GM11168 (cell line): ENCODE measurements at regions not wholly inside any gene's neighbourhood (a gene's known extent, or its start where the extent isn't known, plus 50 kb on each side); places are given as distances from the start of the nearest gene placed in this dataset.

Source experiments
- in situ Hi-C: fragments of 300-500 bp; cut with MboI; formaldehyde crosslinking; loops from one replicate; pipeline ENCODE4 v1.12.0; 2022; ENCODE audit warnings: low sequenced_read_pairs; ENCODE audit not compliant: unreplicated experiment

DNA sequence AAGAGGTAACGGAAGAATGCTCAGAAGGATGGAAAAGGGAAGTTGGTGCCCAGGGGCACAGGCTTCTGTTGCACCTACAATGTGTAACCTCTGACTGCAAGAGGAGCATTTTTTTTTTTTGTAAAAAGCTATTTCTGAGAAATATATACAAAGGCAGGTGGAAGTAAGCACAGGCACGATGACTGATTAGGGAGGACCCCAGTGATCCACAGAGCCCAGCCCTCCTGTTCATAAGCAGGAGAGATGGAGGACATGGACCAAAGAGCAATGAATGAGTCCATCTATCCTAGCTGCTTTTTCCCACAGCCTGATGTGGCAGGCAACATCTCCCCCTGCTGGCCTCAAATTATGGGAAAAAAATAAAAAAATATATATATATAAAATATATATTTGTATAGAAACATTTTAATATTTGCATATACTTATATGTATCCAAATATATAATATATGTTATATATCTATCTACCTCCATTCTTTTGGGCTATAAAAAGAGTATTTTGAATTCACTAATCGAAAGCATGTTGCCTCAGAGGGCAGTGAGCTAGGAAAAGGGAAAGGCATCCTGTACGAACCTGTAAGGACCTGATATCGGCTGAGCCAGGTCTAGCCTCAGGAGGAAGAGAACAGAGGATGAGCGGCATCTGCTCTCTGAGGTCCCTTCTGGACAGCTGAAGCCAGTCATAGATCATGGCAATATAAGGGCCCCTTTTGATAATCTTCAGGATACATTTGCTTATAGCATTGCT lies 166.0 kb upstream of the STK17B start:
- in situ Hi-C loops: no loop called here

DNA sequence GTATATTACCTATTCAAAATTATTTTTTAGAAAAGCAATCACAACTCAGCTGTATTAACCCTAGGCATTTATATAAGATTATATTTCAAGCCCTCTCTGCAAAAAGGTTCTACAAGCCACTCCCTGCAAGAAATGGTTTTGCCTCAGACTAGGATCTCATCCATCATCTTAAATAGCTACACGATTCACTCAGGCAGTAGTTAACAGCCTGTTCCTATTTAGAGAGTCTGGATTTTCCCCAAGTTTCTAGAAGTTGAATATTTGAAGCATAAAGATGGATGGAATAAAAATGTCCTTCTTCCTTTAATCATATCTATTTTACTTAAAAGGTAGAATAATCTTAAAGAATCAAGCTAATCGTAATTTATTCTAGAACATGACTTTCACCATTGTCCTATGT lies 167.1 kb upstream of the STK17B start:
- in situ Hi-C loops: no loop called here

DNA sequence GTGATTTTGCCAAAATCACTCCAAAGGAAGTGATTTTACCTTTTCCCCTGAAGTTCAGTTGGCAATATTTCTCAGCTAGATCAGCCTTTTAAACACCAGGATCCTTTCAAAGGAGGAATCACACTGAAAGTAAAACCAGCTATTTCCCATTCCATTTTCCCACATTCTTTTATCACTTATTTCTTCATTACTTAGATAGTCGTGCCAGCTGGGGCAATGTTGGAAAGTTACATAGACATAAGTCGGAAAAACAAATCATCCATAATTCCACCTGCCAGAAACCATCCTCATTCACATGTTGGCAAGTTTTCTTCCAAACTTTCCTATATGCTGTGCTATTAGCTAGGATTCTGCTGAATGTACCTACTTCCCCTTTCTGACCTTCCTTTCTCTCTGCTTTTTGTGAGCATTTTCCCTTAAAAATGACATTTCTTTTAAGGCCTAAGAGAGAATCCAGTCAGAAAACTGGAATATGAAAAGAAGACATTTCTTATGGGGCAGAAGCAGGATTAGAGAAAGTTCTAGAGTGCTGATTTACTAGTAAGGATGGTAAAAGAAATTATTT lies 170.0 kb upstream of the STK17B start:
- in situ Hi-C loops: no loop called here

GRCh38 chr2:196344397-196344796 lies 173.0 kb upstream of the STK17B start:
- in situ Hi-C loops: no loop called here

DNA sequence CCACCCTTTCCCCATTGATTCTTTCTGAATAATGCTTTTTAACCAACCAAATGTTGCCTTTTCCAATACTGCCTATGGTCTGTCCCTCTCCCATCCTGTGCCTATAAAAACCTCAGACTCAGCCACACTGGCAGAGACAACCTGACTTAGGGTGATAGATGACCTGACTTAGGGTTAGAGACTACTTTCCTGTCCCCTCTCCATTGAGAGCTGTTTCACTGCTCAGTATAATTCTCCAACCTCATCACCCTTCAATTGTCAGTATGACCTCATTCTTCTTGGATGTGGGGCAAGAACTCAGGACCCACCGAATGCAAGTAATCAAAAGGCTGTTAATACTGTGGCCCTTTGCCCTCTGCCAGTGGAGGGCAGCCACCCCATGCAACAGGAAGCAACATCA lies 182.3 kb upstream of the STK17B start:
- in situ Hi-C loops: no loop called here

DNA sequence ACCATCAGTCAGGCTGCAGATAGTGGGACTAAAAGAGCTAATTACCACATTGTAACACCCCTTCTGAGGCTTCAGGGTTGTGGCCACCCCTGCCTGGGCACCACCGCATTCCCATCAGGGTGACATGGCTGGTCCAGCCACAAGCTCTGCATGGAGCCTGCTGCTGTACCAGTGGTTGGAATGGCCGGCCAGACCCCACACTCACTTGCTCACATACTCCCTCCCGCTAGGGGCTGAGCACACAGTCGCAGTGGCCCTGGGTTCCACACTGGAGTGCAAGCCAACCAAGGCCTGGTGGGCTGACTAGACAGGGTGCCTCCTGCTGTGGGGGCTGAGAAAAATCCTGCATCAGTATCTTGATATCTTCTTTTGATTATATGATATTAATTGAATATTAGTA lies 182.8 kb upstream of the STK17B start:
- in situ Hi-C loops: no loop called here

GRCh38 chr2:196356332-196356731 lies 185.0 kb upstream of the STK17B start:
- in situ Hi-C loops: no loop called here

GRCh38 chr2:196360650-196361049 lies 189.3 kb upstream of the STK17B start:
- in situ Hi-C loops: no loop called here

GRCh38 chr2:196361606-196362326 lies 190.4 kb upstream of the STK17B start:
- in situ Hi-C loops: no loop called here

- in situ Hi-C loops: no loop called here
Measured at GRCh38 chr2:196362973-196363549, 191.7 kb upstream of the STK17B start.

GRCh38 chr2:196365145-196365544 lies 193.8 kb upstream of the STK17B start:
- in situ Hi-C loops: no loop called here

DNA sequence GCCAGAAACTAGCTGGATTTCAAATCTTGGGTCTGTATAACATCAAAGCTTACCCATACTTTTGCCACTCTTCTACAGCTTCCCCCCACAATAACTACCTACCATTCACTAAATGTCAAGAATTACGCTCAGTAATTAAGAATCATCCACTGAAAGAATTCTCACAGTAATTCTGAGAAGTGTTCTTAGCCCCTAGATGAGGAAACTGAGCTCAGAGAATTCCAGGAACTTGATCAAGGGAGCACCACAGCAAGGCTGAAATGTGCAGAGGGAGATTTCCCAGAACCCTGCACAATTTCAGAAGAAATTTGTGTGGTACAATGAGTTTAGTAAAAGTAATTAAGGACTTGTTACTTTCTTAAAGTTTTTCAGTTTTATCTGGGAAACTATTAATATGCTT lies 194.5 kb upstream of the STK17B start:
- in situ Hi-C loops: no loop called here

DNA sequence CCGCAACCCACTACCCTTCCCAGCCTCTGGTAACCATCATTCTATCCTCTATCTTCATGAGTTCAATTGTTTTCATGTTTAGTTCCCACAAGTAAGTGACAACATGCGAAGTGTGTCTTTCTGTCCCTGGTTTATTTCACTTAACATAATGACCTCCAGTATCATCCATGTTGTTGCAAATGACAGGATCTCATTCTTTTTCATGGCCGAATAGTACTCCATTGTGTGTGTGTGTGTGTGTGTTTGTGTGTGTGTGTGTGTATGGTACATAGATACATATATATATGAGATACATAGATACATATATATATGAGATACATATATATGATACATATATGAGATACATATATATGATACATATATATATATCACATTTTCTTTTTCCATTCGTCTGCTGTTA lies 196.3 kb upstream of the STK17B start:
- in situ Hi-C loops: no loop called here

DNA sequence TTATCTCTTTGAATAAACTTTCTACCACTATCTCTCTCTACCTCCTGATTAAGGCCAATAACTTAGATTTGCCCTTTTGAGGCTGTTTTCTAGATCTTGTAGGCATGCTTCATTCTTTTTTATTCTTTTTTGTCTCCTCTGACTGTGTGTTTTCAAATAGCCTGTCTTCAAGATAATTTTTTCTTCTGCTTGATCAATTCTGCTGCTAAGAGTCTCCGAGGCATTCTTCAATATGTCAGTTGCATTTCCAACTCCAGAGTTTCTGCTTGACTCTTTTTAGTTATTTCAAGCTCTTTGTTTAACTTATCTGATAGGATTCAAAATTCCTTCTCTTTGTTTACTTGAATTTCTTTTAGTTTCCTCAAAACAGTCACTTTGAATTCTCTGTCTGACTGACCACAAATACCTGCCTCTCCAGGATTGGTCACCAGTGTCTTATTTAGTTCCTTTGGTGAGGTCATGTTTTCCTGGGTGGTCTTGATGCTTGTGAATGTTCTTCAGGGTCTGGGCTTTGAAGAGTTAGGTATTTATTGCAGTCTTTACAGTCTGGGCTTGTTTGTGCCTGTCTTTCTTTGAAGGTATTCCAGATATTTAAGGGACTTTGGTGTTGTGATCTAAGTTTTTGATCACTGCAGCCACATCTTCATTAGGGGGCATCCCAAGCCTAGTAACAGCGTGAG lies 197.3 kb upstream of the STK17B start:
- in situ Hi-C loops: no loop called here

- in situ Hi-C loops: no loop called here
Measured at GRCh38 chr2:196369967-196370366, 198.6 kb upstream of the STK17B start.

- in situ Hi-C loops: no loop called here
Measured at GRCh38 chr2:196370381-196370780, 199.0 kb upstream of the STK17B start.

DNA sequence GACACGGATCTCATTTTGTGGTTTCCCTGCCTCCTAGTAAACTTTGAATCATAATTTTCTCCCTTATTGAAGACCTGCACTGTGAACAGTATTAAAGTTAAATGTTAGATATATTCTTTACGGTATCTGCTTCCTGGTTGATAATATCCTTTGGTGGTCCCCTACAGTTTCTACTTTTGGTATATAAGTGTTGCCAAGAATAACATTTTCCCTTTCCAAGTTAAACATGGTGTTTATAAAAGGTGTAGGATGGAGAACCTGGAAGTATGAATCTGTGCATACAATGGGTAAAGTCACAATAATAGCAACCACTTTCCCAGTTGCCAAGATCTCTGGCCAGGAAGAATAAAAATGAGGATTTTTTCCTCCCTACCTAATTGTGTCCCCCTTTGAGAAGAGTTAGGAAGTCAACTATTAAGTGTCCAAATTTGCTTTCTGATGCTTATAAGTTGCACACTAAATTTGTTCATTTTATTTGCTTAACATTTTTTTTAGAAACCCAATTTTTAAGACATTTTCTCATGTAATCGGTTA lies 201.0 kb upstream of the STK17B start:
- in situ Hi-C loops: no loop called here

GRCh38 chr2:196372811-196373664 lies 201.7 kb upstream of the STK17B start:
- in situ Hi-C loops: no loop called here
